ENCODE measurements at regions not wholly inside any gene's neighbourhood (a gene's known extent, or its start where the extent isn't known, plus 50 kb on each side); places are given as distances from the start of the nearest gene placed in this dataset.

GRCh38 chr6:147741389-147741788 lies 232.9 kb downstream of the SAMD5 start:
- H3K4me3 ChIP-seq: no peak overlapping the region
- DNase-seq (ENCODE audit: low spot score in 2 of 2): no peak
- no peaks in the 10 kb centered on the region for H3K4me1 ChIP-seq
- no peaks in the 10 kb centered on the region for H3K36me3 ChIP-seq
- H3K27me3 ChIP-seq: no peaks in the 10 kb centered on the region
- TF ChIP-seq CTCF (IDR thresholded peaks at IDR 0.05) (no peak), POLR2A (IDR thresholded peaks at IDR 0.05) (no peak), POLR2AphosphoS5 (IDR thresholded peaks at IDR 0.05) (no peak)
- intact Hi-C loops (cut with DNase I; ENCODE audit: low total_unique reads): no loop called here
- H3K27ac ChIP-seq: no peak overlapping the region
- no peaks in the 10 kb centered on the region for H3K9me3 ChIP-seq

GRCh38 chr6:147742440-147742839 lies 233.9 kb downstream of the SAMD5 start:
- no peak for TF ChIP-seq POLR2AphosphoS5 (IDR thresholded peaks at IDR 0.05)
- no peak for TF ChIP-seq POLR2A (IDR thresholded peaks at IDR 0.05)
- no peak for TF ChIP-seq CTCF (IDR thresholded peaks at IDR 0.05)
- DNase-seq (ENCODE audit: low spot score in 2 of 2): no peak
- no peak overlapping the region for H3K27ac ChIP-seq

GRCh38 chr6:147744012-147744411 lies 235.5 kb downstream of the SAMD5 start:
- H3K27me3 ChIP-seq: no peaks in the 10 kb centered on the region
- no peaks in the 10 kb centered on the region for H3K36me3 ChIP-seq
- TF ChIP-seq POLR2A (IDR thresholded peaks at IDR 0.05) (no peak), POLR2AphosphoS5 (IDR thresholded peaks at IDR 0.05) (no peak), CTCF (IDR thresholded peaks at IDR 0.05) (no peak)
- H3K4me1 ChIP-seq: no peaks in the 10 kb centered on the region
- DNase-seq (ENCODE audit: low spot score in 2 of 2): no peak
- H3K4me3 ChIP-seq: no peak overlapping the region
- no peak overlapping the region for H3K27ac ChIP-seq
- intact Hi-C loops (cut with DNase I; ENCODE audit: low total_unique reads): no loop called here
- H3K9me3 ChIP-seq: no peaks in the 10 kb centered on the region

More at GRCh38 chr6:147742440-147742839, 233.9 kb downstream of the SAMD5 start:
- intact Hi-C loops (cut with DNase I; ENCODE audit: low total_unique reads): loop anchor here (2.0 kb wide), 1 partner anchor 44 kb away; no protein-coding TSS in a partner anchor
- Histone ChIP-seq H3K4me1 (no peaks in the 10 kb centered on the region), H3K27me3 (no peaks in the 10 kb centered on the region), H3K36me3 (no peaks in the 10 kb centered on the region), H3K9me3 (no peaks in the 10 kb centered on the region), H3K4me3 (no peak overlapping the region)

GRCh38 chr6:147749331-147749730 lies 240.8 kb downstream of the SAMD5 start:
- peaks cover 0 to 1% of the 10 kb centered on the region in 2 donors for H3K9me3 ChIP-seq
- H3K27ac ChIP-seq: no peak overlapping the region
- TF ChIP-seq POLR2A (IDR thresholded peaks at IDR 0.05) (no peak), POLR2AphosphoS5 (IDR thresholded peaks at IDR 0.05) (no peak), CTCF (IDR thresholded peaks at IDR 0.05) (no peak)
- no peaks in the 10 kb centered on the region for H3K4me1 ChIP-seq
- no peaks in the 10 kb centered on the region for H3K36me3 ChIP-seq
- DNase-seq (ENCODE audit: low spot score in 2 of 2): no peak
- H3K27me3 ChIP-seq: no peaks in the 10 kb centered on the region
- no peak overlapping the region for H3K4me3 ChIP-seq
- intact Hi-C loops (cut with DNase I; ENCODE audit: low total_unique reads): no loop called here

GRCh38 chr6:147750413-147750812 lies 241.9 kb downstream of the SAMD5 start:
- Histone ChIP-seq H3K27ac (no peak overlapping the region), H3K27me3 (no peaks in the 10 kb centered on the region), H3K4me1 (no peaks in the 10 kb centered on the region), H3K9me3 (peaks cover 0 to 8% of the 10 kb centered on the region in 2 donors), H3K4me3 (no peak overlapping the region), H3K36me3 (no peaks in the 10 kb centered on the region)
- no peak for DNase-seq (ENCODE audit: low spot score in 2 of 2)
- TF ChIP-seq POLR2AphosphoS5 (IDR thresholded peaks at IDR 0.05) (no peak), POLR2A (IDR thresholded peaks at IDR 0.05) (no peak), CTCF (IDR thresholded peaks at IDR 0.05) (no peak)
- intact Hi-C loops (cut with DNase I; ENCODE audit: low total_unique reads): no loop called here

Data from breast epithelium (tissue), 4 donors.